AG10803 (cell line): ENCODE measurements at regions not wholly inside any gene's neighbourhood (a gene's known extent, or its start where the extent isn't known, plus 50 kb on each side); places are given as distances from the start of the nearest gene placed in this dataset.
A peak's percentile ranks its signal among the peaks of the same experiment; 100 is the strongest.

Experiments used
- DNase-seq: peaks from one replicate; pipeline ENCODE4 v3.0.0; 2010; ENCODE audit warnings: low read depth
- H3K4me3 ChIP-seq: 2 replicates; pipeline ENCODE4 v1.5.1; 2011; ENCODE audit warnings: mild to moderate bottlenecking, low read length, control low read depth
- CTCF ChIP-seq: conservative IDR thresholded peaks from 2 replicates; pipeline ENCODE4 v1.5.1; 2011; ENCODE audit warnings: mild to moderate bottlenecking, low read length, control low read depth, inconsistent platforms

DNA sequence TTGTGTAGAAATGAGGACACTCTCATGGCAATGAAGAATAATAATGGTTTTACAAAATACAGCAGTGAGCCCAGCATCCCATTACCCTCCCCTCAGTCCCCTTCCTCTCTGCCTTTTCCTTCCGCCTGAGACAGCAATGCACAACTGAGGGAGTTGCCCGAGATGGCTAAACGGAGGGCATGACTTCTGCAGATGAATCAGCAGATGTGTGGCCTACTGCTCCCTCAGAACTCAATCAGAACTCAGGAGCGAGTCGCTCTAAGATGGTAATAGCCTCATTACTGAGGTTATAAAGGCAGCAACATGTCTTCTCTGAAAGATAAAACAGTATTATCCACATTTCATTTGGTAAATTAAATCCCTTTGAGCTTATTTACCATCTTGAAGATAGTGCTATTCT lies 326.6 kb downstream of the ENC1 start:
- DNase-seq, result no peak
- H3K4me3 ChIP-seq, result no peak overlapping the region
- no peak for TF ChIP-seq CTCF

DNA sequence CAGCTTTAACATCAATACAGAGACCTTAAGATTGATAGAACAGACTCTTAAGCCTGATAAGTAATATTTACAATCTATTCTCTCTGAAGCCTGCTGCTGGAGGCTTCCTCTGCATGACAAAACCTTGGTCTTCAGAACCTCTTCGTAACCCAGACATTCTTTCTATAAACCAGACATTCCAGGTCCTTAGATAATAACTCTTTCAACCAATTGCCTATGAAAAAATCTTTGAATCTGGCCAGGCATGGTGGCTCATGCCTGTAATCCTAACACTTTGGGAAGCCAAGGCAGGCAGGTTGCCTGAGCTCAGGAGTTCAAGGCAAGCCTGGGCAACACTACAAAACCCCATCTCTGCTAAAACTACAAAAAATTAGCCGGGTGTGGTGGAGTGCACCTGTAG lies 327.8 kb downstream of the ENC1 start:
- peak; percentile 72 for DNase-seq
- no peak for TF ChIP-seq CTCF
- no peak overlapping the region for H3K4me3 ChIP-seq

GRCh38 chr5:74311961-74312360 lies 328.6 kb downstream of the ENC1 start:
- H3K4me3 ChIP-seq, result no peak overlapping the region
- peak; percentile 69 for DNase-seq
- TF ChIP-seq CTCF, result no peak

DNA sequence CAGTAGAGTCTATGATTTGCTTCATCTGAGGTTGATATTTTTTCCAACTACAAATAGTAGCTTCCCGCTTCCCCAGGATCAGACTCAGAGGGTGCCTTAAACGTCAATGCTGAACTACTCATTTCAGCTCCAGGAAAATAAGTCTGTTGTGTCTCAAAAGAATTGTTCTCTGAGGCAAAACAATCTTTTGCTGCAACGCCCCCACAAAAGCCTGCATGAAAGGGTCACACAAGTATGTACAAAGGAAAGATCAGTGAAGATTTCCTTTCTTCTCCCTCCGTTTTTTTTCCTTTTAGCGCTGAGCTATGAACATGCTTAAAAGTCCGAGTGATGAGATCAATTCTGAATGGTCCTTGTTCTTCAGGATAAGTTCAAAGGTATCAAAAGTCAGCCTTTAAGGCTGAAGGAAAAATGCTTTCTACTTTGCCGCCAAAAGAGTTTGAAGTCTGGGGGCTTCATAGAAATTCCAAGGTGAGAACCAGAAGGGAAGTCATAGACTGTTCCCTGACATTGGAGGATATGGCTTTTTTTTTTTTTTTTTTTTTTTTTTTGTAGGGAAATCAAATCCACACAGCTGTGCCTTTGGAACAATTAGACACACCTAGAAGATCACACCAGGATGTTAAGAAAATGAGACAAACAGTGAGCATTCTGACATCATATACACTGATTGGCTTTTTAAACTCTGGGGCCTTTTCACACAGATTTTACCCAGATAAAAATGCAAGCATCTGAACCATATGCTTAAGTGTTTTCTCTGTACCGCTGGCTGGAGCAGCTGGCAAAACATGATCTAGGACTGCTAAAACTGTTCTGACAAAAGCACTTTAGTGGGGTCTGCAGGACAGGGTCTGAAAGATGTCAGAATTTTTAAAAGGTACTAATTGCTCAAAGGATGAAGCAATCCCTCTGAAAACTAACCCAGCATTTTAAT lies 329.3 kb downstream of the ENC1 start:
- H3K4me3 ChIP-seq, result no peak overlapping the region
- no peak for TF ChIP-seq CTCF
- no peak for DNase-seq

- no peak for TF ChIP-seq CTCF
- peak; percentile 24 for DNase-seq
These were observed 330.1 kb downstream of the ENC1 start for GRCh38 chr5:74310386-74310785.

DNA sequence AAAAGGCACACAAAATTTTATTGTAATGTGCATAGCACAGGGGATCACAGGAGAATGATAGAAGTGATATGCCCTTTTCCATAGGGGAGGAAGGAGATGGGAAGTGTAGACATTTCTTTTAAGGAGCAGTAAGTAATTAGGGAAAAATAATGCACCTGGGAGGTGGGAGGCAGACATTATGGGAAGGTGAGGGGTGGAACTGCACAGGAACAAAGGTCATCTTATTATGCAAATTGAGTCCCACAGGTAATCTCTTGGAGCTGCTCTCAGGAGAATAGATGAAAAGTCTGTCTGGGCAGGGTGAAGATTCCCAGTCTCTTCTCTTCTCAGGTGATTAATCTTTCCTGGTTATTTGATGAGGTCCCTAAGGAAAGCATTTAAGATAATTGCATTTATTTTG lies 331.5 kb downstream of the ENC1 start:
- no peak overlapping the region for H3K4me3 ChIP-seq
- DNase-seq, result no peak
- no peak for TF ChIP-seq CTCF

More at GRCh38 chr5:74310386-74310785, 330.1 kb downstream of the ENC1 start:
- no peak overlapping the region for H3K4me3 ChIP-seq

DNA sequence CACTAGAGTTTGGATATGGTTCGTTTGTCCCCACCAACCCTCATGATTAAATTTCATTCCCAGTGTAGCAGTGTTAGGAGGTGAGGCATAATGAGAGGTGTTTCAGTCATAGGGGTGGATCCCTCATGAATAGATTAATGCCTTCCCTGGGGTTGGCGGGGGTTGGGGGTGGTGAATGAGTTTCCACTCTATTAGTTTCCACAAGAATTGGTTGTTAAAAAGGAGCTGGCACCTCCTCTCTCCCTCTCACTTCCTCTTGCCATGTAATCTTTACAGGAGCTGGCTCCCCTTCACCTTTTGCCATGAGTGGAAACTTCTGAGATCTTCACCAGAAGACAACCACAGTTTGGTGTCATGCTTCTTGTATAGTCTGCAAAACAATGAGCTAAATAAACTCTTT lies 333.7 kb downstream of the ENC1 start:
- no peak for TF ChIP-seq CTCF
- H3K4me3 ChIP-seq, result no peak overlapping the region
- no peak for DNase-seq
